ENCODE measurements at regions not wholly inside any gene's neighbourhood (a gene's known extent, or its start where the extent isn't known, plus 50 kb on each side); places are given as distances from the start of the nearest gene placed in this dataset.

DNA sequence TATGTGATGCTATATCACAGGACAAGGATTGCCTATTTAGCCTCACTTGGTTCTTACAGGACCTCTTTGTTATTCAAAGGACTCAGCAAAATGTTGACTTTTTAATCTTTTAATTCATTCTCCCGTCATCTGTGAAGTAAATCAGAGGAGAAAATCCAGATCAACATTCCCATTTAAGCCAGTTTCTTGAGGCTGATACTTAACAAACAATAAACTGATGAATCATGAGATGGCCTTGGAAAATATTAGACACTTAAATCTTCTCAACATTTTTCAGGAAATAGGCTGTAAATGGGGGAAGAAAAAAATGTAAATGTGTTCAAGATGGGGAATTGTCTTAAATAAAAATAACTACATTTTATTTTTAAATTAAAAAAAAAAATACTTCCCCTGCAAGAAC lies 55.9 kb upstream of the UBR2 start:
- TF ChIP-seq POLR2A (IDR thresholded peaks at IDR 0.05; ENCODE audit: low read depth, low read length): no peak
- TF ChIP-seq, protein P1, sequence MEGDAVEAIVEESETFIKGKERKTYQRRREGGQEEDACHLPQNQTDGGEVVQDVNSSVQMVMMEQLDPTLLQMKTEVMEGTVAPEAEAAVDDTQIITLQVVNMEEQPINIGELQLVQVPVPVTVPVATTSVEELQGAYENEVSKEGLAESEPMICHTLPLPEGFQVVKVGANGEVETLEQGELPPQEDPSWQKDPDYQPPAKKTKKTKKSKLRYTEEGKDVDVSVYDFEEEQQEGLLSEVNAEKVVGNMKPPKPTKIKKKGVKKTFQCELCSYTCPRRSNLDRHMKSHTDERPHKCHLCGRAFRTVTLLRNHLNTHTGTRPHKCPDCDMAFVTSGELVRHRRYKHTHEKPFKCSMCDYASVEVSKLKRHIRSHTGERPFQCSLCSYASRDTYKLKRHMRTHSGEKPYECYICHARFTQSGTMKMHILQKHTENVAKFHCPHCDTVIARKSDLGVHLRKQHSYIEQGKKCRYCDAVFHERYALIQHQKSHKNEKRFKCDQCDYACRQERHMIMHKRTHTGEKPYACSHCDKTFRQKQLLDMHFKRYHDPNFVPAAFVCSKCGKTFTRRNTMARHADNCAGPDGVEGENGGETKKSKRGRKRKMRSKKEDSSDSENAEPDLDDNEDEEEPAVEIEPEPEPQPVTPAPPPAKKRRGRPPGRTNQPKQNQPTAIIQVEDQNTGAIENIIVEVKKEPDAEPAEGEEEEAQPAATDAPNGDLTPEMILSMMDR (IDR thresholded peaks at IDR 0.05; ENCODE audit: extremely low read depth in 1 of 2, insufficient read depth in 1 of 2, low read depth in 1 of 2, low read length in 2 of 2): no peak
- no peak for TF ChIP-seq MAX (IDR thresholded peaks at IDR 0.05; ENCODE audit: insufficient read depth, insufficient read length)
- no peak for TF ChIP-seq JUN (IDR thresholded peaks at IDR 0.05; ENCODE audit: borderline replicate concordance, insufficient read depth, insufficient read length, low read depth)
- TF ChIP-seq MYC (IDR thresholded peaks at IDR 0.05; ENCODE audit: low read depth, low read length): no peak
- no peak for TF ChIP-seq EZH2 (IDR thresholded peaks at IDR 0.05; ENCODE audit: borderline replicate concordance, low read depth, low read length, severe bottlenecking)
- no peak for TF ChIP-seq GATA2 (IDR thresholded peaks at IDR 0.05; ENCODE audit: insufficient read depth, insufficient read length, low read depth, low read length)
- no peak for TF ChIP-seq POLR2AphosphoS5 (IDR thresholded peaks at IDR 0.05; ENCODE audit: insufficient read depth, low read depth, low read length)

Data from endothelial cell of umbilical vein (primary cell).